ENCODE measurements at regions not wholly inside any gene's neighbourhood (a gene's known extent, or its start where the extent isn't known, plus 50 kb on each side); places are given as distances from the start of the nearest gene placed in this dataset.

DNA sequence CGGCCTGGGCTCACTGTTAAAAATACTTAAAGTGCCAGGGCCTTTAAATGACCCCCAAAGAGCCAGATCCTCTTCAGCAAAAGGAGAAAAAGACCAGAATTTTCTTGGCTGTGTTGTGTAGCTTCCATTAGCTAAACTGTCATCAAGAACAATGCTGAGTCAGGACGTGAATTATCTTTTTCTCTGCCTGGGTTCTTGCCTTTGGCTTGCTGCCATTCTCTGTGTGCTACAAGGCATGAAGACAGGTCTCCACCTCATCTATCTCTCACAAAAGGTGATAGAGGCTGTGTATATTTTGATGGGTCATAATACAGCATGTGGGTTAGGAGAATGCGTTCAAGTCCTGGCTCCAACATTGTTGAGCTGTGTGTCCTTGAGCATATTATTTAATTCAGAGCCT, 52.4 kb upstream of the SELENOK start:
- no peak for DNase-seq

DNA sequence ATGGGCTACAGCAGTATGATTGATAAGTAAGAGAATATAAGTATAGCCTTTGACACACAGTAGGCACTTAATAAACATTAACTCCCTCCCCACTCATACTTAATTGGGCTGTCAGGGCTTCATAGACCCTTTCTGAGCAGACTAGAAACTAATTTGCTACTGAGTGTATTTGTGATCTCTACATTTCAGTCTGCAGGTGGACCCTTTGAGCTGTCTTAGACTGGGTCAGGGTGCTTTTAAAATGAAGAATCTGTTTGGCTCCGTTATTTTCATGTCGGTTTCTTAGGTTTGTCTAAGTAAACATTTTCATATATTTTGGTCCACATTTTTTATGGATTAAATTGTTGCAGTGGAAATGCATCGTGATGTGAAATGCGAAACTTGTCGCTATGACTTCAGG, 50.3 kb upstream of the SELENOK start:
- DNase-seq = no peak

Measured in midbrain (tissue), 1 donor.